HL-60 (cell line): ENCODE measurements at regions not wholly inside any gene's neighbourhood (a gene's known extent, or its start where the extent isn't known, plus 50 kb on each side); places are given as distances from the start of the nearest gene placed in this dataset.

Source experiments
- DNase-seq, 2 experiments: peaks; one replicate each; pipeline ENCODE4 v3.0.0-alpha.2; 2010 to 2020; ENCODE audit warnings: low read depth in 1 of 2, low spot score in 1 of 2
- H3K27ac ChIP-seq: fragments of 250-450 bp; sonication (Bioruptor Pico); replicated peaks from 2 replicates; pipeline ENCODE4 v1.5.1; 2020; ENCODE audit warnings: mild to moderate bottlenecking, moderate library complexity
- H3K27me3 ChIP-seq: fragments of 250-450 bp; sonication (Bioruptor Pico); 2 replicates; pipeline ENCODE4 v1.5.1; 2021; ENCODE audit warnings: mild to moderate bottlenecking, moderate library complexity; ENCODE audit not compliant: insufficient read depth, poor library complexity, severe bottlenecking
- H3K4me3 ChIP-seq: replicated peaks from 2 replicates; pipeline ENCODE4 v1.5.1; 2011; ENCODE audit warnings: mild to moderate bottlenecking, control low read depth, low read length; ENCODE audit not compliant: insufficient read depth
- GABPA ChIP-seq: IDR thresholded peaks from 2 replicates; pipeline ENCODE4 v1.6.1; 2012; ENCODE audit warnings: low read depth
- POLR2AphosphoS5 ChIP-seq: IDR thresholded peaks from 2 replicates; pipeline ENCODE4 v1.6.1; 2012; ENCODE audit warnings: low read depth
- SPI1 ChIP-seq: IDR thresholded peaks from 2 replicates; pipeline ENCODE4 v1.6.1; 2012; ENCODE audit warnings: low read depth, mild to moderate bottlenecking, borderline replicate concordance
- TF ChIP-seq, protein P1 (sequence below): IDR thresholded peaks from 2 replicates; pipeline ENCODE4 v1.6.1; 2012; ENCODE audit warnings: low read depth; ENCODE audit not compliant: insufficient replicate concordance
- TF ChIP-seq, protein P2 (sequence below): IDR thresholded peaks from one replicate; pipeline ENCODE4 v1.5.1; 2011; ENCODE audit warnings: low read length, control low read depth, inconsistent platforms; ENCODE audit not compliant: insufficient read depth

DNA sequence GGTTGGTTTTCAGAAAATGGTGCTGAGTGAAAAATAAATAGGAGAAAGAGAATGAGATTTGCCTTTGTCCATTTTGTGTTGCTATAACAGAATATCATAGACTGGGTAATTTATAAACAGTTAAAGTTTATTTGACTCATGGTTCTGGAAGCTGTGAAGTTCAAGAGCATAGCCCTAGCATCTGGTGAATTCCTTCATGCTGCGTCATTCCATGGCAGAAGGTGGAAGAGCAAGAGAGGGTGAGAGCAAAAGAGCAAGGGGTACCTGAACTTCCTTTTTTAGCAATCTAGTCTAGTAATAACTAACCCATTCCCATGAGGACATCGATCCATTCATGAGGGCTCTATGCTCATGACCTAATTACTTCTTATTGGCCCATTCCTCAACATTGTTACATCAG, 209.1 kb upstream of the ZP4 start:
- Histone ChIP-seq H3K4me3 (no peak overlapping the region), H3K27ac (no peak overlapping the region), H3K27me3 (no peaks in the 10 kb centered on the region)
- no peak for DNase-seq
- TF ChIP-seq, protein P1, sequence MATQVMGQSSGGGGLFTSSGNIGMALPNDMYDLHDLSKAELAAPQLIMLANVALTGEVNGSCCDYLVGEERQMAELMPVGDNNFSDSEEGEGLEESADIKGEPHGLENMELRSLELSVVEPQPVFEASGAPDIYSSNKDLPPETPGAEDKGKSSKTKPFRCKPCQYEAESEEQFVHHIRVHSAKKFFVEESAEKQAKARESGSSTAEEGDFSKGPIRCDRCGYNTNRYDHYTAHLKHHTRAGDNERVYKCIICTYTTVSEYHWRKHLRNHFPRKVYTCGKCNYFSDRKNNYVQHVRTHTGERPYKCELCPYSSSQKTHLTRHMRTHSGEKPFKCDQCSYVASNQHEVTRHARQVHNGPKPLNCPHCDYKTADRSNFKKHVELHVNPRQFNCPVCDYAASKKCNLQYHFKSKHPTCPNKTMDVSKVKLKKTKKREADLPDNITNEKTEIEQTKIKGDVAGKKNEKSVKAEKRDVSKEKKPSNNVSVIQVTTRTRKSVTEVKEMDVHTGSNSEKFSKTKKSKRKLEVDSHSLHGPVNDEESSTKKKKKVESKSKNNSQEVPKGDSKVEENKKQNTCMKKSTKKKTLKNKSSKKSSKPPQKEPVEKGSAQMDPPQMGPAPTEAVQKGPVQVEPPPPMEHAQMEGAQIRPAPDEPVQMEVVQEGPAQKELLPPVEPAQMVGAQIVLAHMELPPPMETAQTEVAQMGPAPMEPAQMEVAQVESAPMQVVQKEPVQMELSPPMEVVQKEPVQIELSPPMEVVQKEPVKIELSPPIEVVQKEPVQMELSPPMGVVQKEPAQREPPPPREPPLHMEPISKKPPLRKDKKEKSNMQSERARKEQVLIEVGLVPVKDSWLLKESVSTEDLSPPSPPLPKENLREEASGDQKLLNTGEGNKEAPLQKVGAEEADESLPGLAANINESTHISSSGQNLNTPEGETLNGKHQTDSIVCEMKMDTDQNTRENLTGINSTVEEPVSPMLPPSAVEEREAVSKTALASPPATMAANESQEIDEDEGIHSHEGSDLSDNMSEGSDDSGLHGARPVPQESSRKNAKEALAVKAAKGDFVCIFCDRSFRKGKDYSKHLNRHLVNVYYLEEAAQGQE, result no peak
- TF ChIP-seq GABPA (no peak), SPI1 (no peak), POLR2AphosphoS5 (no peak)
- TF ChIP-seq, protein P2, sequence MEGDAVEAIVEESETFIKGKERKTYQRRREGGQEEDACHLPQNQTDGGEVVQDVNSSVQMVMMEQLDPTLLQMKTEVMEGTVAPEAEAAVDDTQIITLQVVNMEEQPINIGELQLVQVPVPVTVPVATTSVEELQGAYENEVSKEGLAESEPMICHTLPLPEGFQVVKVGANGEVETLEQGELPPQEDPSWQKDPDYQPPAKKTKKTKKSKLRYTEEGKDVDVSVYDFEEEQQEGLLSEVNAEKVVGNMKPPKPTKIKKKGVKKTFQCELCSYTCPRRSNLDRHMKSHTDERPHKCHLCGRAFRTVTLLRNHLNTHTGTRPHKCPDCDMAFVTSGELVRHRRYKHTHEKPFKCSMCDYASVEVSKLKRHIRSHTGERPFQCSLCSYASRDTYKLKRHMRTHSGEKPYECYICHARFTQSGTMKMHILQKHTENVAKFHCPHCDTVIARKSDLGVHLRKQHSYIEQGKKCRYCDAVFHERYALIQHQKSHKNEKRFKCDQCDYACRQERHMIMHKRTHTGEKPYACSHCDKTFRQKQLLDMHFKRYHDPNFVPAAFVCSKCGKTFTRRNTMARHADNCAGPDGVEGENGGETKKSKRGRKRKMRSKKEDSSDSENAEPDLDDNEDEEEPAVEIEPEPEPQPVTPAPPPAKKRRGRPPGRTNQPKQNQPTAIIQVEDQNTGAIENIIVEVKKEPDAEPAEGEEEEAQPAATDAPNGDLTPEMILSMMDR, result no peak

DNA sequence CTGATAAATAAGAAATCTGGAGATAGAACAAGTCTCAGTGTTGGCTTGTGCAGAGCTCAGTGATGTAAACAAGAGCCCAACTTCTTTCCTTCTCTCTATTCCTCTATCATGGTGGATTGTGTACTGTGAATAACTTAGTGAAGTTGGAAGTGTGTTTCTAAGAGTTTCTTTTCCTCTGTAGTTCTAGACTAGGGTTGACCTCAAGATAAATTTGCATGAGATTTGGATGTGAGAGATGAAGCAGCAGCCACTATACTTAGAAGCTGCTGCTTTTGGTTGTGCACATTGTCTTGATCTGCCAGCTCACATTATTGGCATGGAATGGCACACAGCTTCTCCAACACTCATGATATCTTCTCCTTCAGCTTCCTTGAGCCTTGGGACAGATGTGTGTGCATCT, 198.9 kb upstream of the ZP4 start:
- H3K27me3 ChIP-seq, result no peaks in the 10 kb centered on the region
- H3K4me3 ChIP-seq, result no peak overlapping the region
- no peak overlapping the region for H3K27ac ChIP-seq
- no peak for TF ChIP-seq GABPA
- TF ChIP-seq, protein P2, result no peak
- TF ChIP-seq, protein P1, result no peak
- no peak for TF ChIP-seq POLR2AphosphoS5
- no peak for TF ChIP-seq SPI1
- DNase-seq, result no peak

DNA sequence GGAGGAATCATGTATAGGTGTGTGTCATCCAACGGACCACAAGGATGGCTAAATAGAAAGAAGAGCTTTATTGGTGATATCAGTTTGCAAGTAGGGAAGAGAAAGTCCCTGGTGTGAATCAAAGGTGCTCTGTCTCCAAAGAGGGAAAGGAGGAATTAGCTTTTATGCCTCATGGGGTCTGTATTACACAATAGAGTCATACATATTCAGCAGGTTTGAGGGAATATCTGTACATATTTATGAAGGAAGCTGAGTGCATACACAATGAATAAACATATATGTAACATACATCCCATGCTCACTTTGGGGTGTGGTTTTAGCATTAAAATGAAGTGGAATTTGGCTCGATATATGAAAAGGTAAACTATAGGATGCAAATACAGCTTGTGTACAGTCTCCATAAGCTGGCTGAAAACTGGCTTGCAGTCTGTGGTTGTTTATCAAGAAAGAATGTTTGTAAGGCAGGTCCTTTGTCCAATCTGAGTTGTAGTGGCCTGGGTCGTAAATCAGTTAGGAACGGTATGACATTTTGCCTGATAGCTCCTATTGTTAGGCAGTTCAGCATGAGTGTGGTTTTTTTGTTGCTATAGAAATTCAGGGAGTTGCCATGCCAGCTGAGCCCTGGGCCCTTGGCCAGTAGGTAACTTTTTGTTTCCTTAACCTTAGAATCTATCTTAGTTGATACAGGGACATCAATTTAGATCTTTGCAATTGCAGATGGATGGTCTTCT, 198.0 kb upstream of the ZP4 start:
- no peak for DNase-seq
- Histone ChIP-seq H3K27me3 (no peaks in the 10 kb centered on the region), H3K4me3 (no peak overlapping the region), H3K27ac (no peak overlapping the region)
- TF ChIP-seq POLR2AphosphoS5 (no peak), GABPA (no peak), SPI1 (no peak)
- TF ChIP-seq, protein P2, result no peak
- TF ChIP-seq, protein P1, result no peak
